C4-2B (cell line): ENCODE measurements at regions not wholly inside any gene's neighbourhood (a gene's known extent, or its start where the extent isn't known, plus 50 kb on each side); places are given as distances from the start of the nearest gene placed in this dataset.

Experiments
- H3K27ac ChIP-seq: fragments of 450-650 bp; 2 replicates; pipeline ENCODE4 v1.5.1; 2017
- ZFX ChIP-seq: fragments of 450-650 bp; IDR thresholded peaks from 2 replicates; pipeline ENCODE4 v1.6.1; 2017
- TF ChIP-seq, protein P1 (sequence below): fragments of 450-650 bp; conservative IDR thresholded peaks from 2 replicates; pipeline ENCODE4 v1.5.1; 2017; ENCODE audit warnings: mild to moderate bottlenecking

DNA sequence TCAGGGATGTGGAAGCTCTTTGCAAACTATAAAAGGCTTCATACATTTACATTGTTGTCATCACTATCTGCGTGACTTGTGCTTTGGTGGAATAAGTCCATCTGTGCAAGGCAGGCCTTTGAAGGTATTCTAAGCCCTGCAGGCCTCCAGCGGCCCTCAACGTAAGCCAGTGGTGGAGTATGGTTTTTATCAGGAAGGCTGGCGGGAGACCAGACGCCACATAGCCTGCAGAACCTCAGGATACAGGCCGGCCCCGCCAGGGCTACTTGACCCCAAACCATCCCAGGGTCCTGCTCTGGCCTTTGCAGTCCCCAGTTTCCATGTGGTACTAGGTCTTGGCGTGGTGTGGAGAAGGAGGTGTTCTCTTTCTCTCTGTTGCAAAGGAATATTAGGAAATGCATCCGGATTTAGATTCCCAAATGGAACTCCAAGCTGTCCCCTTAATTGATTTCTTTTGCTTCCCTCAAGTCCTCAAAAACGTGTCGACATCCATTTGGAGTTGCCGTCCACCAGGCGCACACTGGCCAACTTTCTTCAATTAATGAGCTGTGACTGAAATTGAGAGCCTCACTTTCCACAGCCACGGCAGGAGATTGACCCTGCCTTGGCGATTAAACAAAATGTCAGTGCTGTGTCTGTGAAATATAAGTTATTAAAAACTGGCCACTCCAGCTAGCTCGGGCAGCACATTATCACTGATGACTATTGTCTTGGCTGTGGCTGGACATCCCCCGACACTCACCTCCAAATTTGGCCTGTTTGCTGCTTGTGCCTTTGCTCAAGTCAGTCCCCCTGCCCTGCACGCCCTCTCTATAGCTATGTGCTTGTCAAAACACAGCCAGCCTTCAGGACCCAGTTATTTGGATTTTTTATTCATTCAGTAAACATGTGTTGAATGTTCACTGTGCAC is 239.8 kb upstream of the TLE3 start:
- TF ChIP-seq, protein P1, sequence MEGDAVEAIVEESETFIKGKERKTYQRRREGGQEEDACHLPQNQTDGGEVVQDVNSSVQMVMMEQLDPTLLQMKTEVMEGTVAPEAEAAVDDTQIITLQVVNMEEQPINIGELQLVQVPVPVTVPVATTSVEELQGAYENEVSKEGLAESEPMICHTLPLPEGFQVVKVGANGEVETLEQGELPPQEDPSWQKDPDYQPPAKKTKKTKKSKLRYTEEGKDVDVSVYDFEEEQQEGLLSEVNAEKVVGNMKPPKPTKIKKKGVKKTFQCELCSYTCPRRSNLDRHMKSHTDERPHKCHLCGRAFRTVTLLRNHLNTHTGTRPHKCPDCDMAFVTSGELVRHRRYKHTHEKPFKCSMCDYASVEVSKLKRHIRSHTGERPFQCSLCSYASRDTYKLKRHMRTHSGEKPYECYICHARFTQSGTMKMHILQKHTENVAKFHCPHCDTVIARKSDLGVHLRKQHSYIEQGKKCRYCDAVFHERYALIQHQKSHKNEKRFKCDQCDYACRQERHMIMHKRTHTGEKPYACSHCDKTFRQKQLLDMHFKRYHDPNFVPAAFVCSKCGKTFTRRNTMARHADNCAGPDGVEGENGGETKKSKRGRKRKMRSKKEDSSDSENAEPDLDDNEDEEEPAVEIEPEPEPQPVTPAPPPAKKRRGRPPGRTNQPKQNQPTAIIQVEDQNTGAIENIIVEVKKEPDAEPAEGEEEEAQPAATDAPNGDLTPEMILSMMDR: no peak
- no peak for TF ChIP-seq ZFX
- H3K27ac ChIP-seq: no peak overlapping the region

DNA sequence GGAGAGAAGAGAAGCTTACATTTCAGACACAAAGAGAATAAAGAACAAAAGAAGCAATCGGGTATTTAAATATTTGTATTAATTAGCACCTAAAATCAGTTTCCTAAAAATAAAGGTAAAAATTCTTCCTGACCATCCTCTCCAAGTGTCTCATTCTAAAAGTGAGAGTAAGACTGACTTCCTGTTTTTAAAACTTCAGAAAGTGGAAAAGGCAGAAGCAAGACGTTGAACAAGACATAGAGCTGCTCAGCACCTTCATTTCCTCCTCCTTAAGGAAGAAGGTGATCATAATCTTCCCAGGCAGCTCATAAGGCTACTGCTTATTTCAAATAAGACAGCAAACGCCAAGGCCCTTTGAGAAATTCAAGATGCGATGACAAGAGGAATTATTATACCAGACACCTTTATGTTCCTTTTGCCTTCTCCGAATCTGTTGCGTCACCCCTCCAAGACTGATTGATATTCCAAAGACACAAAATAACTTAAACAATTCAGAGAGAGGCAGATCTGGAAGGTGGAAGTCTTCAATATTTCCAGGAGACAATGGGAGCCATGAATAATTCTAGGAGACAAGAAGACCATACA is 238.8 kb upstream of the TLE3 start:
- TF ChIP-seq, protein P1: no peak
- TF ChIP-seq ZFX: no peak

DNA sequence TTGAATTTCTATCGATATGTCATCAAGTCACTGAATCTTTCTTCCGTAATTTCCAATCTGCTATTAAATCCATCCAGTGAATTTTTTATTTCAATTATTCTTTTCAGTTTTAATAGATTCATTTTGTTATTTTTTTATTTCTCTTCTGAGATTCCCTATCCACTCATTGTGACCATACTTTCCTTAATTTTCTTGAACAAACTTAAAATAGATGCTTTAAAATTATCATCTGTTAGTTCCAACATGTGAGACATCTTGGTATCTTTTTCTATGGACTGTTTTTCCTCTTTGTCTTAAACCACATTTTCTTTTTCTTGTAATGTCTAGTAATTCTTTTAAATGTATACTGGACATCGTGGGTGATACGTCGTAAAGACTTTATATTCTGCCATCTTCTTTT is 236.6 kb upstream of the TLE3 start:
- TF ChIP-seq ZFX: no peak
- TF ChIP-seq, protein P1: no peak
- no peak overlapping the region for H3K27ac ChIP-seq

More for the DNA sequence above, 238.8 kb upstream of the TLE3 start:
- H3K27ac ChIP-seq: no peak overlapping the region

DNA sequence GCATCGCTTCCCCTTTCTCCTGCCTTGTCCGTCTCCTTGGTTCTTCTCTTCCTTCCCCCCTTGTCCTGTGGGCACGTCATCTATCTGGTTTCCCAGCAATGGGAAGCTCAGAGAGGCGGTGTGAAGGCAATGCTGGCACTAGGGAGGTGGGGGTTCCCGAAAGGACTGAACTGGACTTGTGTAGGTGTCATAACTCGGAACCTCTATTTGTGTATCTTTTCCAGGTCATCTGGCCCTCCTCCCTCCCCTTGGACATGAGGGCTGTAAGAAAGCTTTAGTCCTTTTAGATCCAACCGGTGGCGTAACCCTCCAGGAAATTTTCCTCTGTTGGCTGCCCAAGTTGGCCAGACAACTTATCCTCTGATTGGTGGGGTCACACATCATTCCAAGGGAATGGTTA is 231.5 kb upstream of the TLE3 start:
- H3K27ac ChIP-seq: no peak overlapping the region
- no peak for TF ChIP-seq ZFX
- TF ChIP-seq, protein P1: no peak

DNA sequence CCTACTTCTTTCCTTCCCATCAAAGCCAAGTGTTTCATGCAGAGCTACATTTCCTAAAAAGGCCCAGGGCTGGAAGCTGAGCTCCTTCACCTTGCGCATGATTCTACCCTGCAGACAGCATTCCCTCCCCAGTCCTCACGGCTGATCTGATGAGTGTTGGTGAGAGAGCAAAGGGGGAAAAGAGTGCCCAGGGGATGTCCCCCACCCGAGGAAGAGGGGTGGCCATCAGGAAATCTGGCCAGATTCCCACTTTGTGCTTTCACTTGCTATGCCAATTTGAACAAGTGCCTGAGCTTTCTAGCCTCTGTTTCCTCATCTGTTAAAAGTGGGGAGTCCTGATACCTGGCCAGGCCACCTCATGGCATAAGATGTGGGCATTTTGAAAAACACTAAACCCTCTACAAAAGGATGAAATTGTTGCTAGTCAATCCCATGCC is 231.0 kb upstream of the TLE3 start:
- no peak overlapping the region for H3K27ac ChIP-seq
- TF ChIP-seq, protein P1: no peak
- TF ChIP-seq ZFX: no peak

DNA sequence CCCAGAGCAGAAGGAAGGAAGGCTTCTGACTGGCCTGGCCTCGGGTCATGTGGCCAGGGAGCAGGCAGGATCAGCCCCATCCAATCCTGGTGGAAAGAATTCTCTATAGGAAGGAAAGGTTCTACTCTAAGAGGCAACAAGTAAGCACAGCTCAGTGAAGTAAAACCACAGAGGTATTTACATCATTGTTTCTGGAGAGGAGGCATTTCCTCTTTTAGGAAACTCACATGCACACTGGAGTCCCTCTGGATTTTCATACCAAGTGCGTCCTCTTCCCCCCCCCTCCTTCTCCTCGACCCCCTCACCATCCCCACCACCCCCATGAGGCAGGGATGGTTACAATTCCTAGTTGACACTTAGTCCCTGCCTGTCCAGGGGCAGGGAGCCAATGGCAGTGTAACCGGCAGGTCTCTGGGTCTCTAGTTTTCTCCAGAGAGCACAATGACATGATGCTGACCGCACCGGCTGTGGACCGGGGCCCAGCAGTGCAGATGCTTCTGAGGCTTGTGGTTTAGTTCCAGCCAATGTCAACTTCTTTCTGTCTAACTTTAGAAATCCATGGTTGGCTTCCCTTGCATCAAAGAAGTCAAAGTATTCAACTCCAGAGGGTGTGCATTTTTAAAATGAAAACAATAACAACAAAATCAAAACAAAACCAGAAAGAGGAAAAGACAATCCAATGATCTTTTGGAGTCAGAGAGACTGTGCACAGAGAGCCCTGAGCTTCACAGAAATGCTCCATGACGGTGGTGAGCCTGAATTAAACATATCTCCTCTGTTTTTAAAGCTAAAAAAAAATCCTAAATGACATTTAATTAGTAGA is 230.3 kb upstream of the TLE3 start:
- TF ChIP-seq ZFX: no peak
- TF ChIP-seq, protein P1: no peak
- H3K27ac ChIP-seq: no peak overlapping the region
